Fibroblast of skin of left biceps (primary cell): ENCODE measurements at regions not wholly inside any gene's neighbourhood (a gene's known extent, or its start where the extent isn't known, plus 50 kb on each side); places are given as distances from the start of the nearest gene placed in this dataset.

Experiments
- DNase-seq, 2 experiments: peaks; one replicate each; pipeline ENCODE4 v3.0.0-alpha.2; 2013; ENCODE audit warnings: low read depth in 2 of 2

DNA sequence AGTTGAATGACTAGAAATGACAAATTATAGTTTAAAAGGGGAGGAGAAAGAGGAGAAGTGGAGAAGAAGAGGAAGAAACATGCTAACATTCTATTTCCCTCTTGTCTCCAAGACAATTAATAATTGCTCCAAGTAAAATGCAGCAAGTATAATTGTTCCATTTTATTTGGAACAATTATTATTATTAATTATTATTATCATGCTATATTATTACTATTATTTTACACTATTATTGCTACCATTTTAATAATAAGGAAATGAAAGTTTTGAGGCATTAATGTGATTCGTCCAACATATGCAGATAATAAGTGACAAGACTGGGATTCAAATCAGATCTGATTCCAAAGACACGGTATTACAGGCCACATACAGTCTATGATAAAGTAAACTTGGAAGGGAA, 293.6 kb upstream of the ZC3H12C start:
- no peak for DNase-seq

DNA sequence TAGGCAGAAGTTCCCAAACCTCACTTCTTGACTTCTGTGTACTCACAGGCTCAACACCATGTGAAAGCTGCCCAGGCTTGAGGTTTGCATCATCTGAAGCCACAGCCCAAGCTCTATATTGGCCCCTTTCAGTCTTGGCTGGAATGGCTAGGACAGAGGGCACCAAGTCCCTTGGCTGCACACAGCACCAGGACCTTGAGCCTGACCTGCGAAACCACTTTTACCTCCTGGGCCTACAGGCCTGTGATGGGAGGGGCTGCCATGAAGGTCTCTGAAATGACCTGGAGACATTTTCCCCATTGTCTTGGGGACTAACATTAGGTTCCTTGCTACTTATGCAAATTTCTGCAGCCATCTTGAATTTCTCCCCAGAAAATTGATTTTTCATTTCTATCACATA, 288.3 kb upstream of the ZC3H12C start:
- DNase-seq = no peak

DNA sequence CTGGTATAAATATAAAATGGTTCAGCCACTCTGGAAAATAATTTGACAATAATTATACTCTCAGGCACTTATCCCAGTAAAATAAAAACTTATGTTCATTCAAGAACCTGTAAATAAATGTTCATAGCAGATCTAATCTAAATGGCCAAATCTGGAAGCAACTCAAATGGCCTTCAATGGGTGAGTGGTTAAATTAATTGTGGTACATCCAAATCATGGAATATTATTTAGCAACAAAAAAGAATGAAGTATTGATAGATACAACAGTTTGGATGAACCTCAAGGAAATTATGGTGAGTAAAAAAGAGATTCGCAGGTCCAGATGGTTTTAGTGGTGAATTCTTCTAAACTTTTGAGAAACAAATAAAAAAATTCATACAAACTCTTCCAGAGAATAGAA, 287.0 kb upstream of the ZC3H12C start:
- no peak for DNase-seq

GRCh38 chr11:109808569-109808968, 284.6 kb upstream of the ZC3H12C start:
- no peak for DNase-seq

DNA sequence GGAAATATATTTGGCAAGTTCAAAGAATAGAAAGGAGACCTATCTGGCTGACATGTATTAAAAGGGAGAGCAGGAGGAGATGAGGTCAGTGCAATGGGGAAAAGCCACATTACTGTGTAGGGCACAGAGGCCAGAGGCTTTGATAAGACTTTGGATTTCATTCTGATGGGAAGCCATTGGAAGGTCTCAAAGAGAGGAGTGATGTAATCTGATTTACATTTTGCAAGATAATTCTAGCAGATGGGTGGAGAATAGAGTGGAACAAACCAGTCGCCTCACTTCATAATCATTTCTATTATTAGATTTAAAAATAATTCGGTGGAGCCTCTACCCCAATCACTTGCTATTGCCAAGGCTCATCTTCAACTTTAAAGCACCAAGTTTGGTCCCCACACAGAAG, 278.4 kb upstream of the ZC3H12C start:
- no peak for DNase-seq

- DNase-seq = no peak
Measured at GRCh38 chr11:109815500-109816150, 277.6 kb upstream of the ZC3H12C start.

DNA sequence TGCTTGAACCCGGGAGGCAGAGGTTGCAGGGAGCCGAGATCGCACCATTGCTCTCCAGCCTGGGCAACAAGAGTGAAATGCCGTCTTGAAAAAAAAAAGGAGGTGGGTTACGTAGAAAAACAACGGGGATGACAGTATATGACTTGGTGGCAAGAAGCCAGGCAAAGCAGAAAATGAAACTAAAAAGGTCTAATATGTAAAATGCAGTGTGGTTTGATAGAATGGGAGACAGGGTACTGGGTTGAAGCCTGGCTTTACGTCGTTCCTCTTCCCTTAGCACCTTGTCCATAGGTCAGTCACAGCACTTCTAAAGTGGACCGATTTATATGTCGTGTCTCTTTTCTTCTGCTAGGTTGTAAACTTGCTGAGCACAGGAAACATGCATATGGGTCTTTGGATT, 274.9 kb upstream of the ZC3H12C start:
- DNase-seq = no peak

DNA sequence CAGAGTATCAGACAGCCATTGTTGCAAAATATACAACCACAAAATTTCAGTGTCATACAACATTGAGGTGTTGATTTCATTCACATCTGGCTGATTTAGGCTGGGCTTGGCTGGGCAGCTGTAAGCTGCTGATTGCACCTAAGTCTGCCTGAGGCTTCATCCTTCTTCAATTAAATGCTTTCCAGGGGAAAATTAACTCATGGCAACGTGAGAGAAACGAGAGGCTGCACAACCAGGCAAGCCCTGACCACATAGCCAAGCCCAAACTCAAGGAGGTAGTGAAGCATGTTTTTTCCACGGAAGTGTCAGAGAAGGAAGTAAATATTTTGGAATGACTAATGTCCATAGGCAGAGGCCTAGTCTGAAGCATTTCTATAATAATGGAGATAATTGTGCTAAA, 273.8 kb upstream of the ZC3H12C start:
- no peak for DNase-seq

- DNase-seq = peak; percentile 38 to 46
Measured at GRCh38 chr11:109821511-109821910, 271.7 kb upstream of the ZC3H12C start.

DNA sequence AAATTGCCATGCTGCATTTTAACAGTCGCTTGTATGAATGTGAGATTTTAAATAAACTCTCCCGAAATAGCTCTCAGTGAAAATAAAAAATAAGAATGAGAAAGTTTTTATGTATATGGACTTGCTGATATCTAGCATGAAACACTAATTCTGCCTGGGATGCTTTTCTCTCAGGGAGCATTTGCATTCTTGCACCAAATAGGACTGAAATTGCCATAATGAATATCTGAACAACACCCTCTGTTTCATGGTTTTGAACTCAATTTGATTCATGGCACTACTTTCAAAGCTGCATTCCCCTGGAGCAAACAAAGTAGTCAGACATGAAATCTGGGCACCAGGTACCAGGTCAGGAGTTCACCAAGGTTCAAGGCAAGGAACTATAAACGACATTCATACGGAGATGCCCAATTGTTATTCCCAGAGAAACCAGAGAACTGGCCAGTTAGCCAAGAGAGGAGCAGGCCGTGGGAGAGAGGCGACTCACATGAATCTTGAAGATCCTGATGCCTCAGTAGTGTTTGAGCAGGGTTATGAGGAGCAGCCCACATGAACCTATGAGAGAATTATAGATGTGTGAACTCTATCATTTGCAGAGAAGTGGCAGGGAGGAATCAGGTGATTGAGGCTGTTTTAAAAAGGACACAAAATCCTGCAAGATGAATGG, 270.6 kb upstream of the ZC3H12C start:
- no peak for DNase-seq

- no peak for DNase-seq
Measured at GRCh38 chr11:109828387-109828786, 264.8 kb upstream of the ZC3H12C start.

GRCh38 chr11:109838026-109838425, 255.2 kb upstream of the ZC3H12C start:
- peak; percentile 58 to 70 for DNase-seq

- DNase-seq = peak; percentile 62 to 64
Measured at GRCh38 chr11:109845437-109845836, 247.8 kb upstream of the ZC3H12C start.

GRCh38 chr11:109847621-109848020, 245.6 kb upstream of the ZC3H12C start:
- no peak for DNase-seq

DNA sequence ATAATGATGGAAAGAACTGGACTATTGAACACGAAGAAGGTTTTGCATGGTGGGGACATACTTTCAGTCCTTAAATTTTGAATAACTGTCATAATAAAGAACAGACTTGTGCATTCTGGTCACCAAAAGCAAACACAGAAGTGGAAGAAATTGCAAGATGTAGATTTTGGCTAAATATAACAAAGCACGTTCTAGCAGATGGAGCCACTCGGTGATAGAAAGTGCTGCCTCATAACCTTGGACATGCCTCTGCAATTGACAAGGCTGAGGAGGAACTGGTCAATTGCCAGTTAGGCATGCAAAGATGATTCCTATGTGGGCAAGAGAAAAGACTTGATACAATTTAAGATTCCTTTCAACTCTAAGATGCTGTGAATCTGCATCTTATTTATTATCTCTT, 244.1 kb upstream of the ZC3H12C start:
- no peak for DNase-seq

DNA sequence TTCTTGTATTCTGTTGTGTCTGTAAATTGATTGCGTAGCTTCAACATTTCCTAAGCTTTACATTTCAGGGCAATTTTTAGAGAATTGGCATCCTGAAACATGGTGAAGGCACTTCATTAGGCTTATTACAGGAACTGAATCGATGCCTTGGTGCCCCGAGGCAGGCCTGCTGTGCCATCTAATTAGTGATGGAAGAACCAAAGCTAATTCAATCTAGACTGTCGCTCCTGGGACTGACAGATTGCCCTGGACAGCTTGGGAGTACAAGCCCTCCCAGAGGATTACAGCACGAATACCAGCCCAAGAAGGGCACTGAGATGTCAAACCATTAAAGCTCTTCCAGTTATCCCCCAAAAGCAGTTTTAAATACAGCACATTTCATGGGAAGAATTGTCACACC, 243.2 kb upstream of the ZC3H12C start:
- no peak for DNase-seq

DNA sequence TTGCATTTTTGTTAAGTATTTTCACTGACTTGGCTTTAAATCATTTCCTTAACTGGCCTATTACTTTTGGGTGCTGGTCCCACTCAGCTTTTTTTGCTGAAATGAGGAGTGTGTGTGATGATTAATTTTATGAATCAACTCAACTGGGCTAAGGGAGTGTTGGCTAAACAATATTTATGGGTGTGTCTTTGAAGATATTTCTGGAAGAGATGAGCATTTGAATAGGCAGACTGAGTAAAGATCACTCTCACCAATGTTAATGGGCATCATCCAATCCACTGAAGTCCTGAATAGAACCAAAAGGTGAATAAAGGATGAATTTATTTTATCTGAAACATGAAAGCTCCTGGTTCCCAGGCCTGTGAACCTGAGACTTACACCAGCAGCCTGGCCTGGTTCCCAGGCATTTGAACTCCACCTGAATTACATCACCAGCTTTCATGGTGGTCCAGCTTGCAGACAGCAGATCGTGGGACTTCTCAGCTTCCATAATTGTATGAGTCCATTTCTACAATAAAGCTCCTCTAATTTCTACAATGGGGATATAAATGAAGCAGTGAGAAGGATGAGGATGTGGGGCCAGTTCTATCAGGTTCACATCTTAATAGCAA, 241.3 kb upstream of the ZC3H12C start:
- DNase-seq = no peak

- peak; percentile 46 to 58 for DNase-seq
Measured at GRCh38 chr11:109853156-109853776, 239.9 kb upstream of the ZC3H12C start.

DNA sequence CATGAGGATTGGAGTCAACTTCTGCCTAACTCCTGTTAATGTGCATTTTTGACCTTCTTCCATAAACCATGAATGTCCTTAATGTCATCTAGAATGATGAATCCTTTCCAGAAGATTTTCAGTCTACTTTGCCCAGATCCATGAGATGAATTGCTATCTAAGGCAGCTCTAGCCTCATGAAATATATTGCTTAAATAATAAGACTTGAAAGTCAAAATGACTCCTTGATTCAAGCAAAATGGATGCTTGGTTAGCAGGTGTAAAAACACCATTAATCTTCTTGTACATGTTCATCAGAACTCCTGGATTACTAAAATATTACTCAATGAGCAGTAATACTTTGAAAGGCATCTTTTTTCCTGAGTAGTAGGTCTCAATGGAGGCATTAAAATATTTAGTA, 238.5 kb upstream of the ZC3H12C start:
- no peak for DNase-seq

GRCh38 chr11:109856928-109857327, 236.3 kb upstream of the ZC3H12C start:
- DNase-seq = no peak

GRCh38 chr11:109857637-109858036, 235.6 kb upstream of the ZC3H12C start:
- no peak for DNase-seq

DNA sequence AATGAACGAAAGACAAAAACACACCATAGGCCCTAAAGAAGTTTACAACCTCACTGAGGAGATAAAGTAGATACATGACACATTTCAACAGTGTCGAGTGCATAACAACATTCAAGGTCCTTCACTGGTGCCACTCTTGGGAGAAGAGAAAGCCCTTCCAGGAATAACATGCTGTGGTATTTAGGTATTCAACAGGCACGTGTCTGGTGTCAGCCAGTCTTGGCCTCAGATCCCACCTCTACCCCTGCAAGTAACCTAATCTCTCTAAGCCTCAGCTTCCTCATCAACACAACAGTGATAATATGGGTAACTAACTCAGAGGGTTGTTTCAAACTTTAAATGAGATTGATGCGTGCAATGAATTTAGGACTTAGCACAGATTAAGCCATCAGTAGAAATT, 235.0 kb upstream of the ZC3H12C start:
- no peak for DNase-seq
